ENCODE measurements at regions not wholly inside any gene's neighbourhood (a gene's known extent, or its start where the extent isn't known, plus 50 kb on each side); places are given as distances from the start of the nearest gene placed in this dataset.

GRCh38 chr22:48427731-48428211, 1399.9 kb downstream of the BRD1 start:
- TF ChIP-seq CHD1 (IDR thresholded peaks at IDR 0.05; ENCODE audit: low read depth, low read length) (no peak), CTCF (conservative IDR thresholded peaks at IDR 0.05; ENCODE audit: low read depth, low read length) (no peak), SMC3 (IDR thresholded peaks at IDR 0.05; ENCODE audit: low read depth, low read length) (no peak), RFX5 (IDR thresholded peaks at IDR 0.05; ENCODE audit: low read depth, low read length) (no peak), RCOR1 (IDR thresholded peaks at IDR 0.05; ENCODE audit: insufficient replicate concordance, low read length) (no peak), CEBPB (IDR thresholded peaks at IDR 0.05; ENCODE audit: low read depth, low read length) (no peak), NFE2L2 (IDR thresholded peaks at IDR 0.05; ENCODE audit: low read depth, low read length) (no peak), USF2 (IDR thresholded peaks at IDR 0.05; ENCODE audit: low read depth, low read length) (no peak), RAD21 (IDR thresholded peaks at IDR 0.05; ENCODE audit: low read length) (no peak), POLR2A (IDR thresholded peaks at IDR 0.05; ENCODE audit: low read depth, low read length) (no peak)

Measured in IMR-90 (cell line).